ENCODE measurements at regions not wholly inside any gene's neighbourhood (a gene's known extent, or its start where the extent isn't known, plus 50 kb on each side); places are given as distances from the start of the nearest gene placed in this dataset.

GRCh38 chr7:46175221-46175620, 254.1 kb upstream of the IGFBP3 start:
- H2AK9ac ChIP-seq (replicated peaks; ENCODE audit: low read depth, low read length, poor library complexity): no peak overlapping the region
- H3K9me3 ChIP-seq (ENCODE audit: control insufficient read depth, insufficient read depth, low read length): no peaks in the 10 kb centered on the region
- no TSS peak for BruUV-seq (replicated peaks)
- no peak overlapping the region for H2BK5ac ChIP-seq (ENCODE audit: low read depth, low read length, poor library complexity, severe bottlenecking)
- CTCF ChIA-PET: no interaction called here
- 89% methylated on average over 1 of the region's 5 CpGs; no CpG with 5 or more reads in 1 of the 2 experiments for WGBS, 2 experiments (ENCODE audit: extremely low coverage in 2 of 2, insufficient read length in 1 of 2)
- no peak overlapping the region; the same call in 1 of the 2 replicates for H4K91ac ChIP-seq (ENCODE audit: insufficient read depth, low read depth, low read length)
- no peak overlapping the region for H3K23ac ChIP-seq (ENCODE audit: low read depth, low read length)
- dilution Hi-C loops (cut with HindIII; ENCODE audit: low sequenced_read_pairs, unreplicated experiment): no loop called here
- H3K9me1 ChIP-seq (ENCODE audit: insufficient read depth, low read length): peaks cover 20% of the 10 kb centered on the region
- no peak overlapping the region for H4K5ac ChIP-seq (ENCODE audit: low read depth, low read length)
- intact Hi-C loops (cut with micrococcal nuclease): no loop called here
- in situ Hi-C loops (cut with MboI; ENCODE audit: low sequenced_read_pairs): no loop called here
- H3K18ac ChIP-seq (ENCODE audit: low read depth, low read length): no peak overlapping the region
- H2AK5ac ChIP-seq (ENCODE audit: low read depth, low read length): peak overlapping the region; percentile 8; the same call in 1 of the 2 replicates
- no peak for DNase-seq
- H3K14ac ChIP-seq (replicated peaks; ENCODE audit: low read depth, low read length): no peak overlapping the region; the same call in 1 of the 2 replicates
- peak overlapping the region; percentile 14; the same call in 1 of the 2 replicates for H2BK20ac ChIP-seq (ENCODE audit: low read depth, low read length)
- H3K56ac ChIP-seq (ENCODE audit: extremely low read depth, insufficient read depth, low read length): no peak overlapping the region
- peak overlapping the region; percentile 43; the same call in 1 of the 2 replicates for H3K4ac ChIP-seq (ENCODE audit: low read depth, low read length)
- TF ChIP-seq NFE2L2 (IDR thresholded peaks at IDR 0.05; ENCODE audit: low read depth, low read length) (no peak), USF2 (IDR thresholded peaks at IDR 0.05; ENCODE audit: low read depth, low read length) (no peak), MAZ (IDR thresholded peaks at IDR 0.05; ENCODE audit: borderline replicate concordance, low read depth, low read length) (no peak), SMC3 (IDR thresholded peaks at IDR 0.05; ENCODE audit: low read depth, low read length) (no peak), ELK1 (IDR thresholded peaks at IDR 0.05; ENCODE audit: borderline replicate concordance, low read depth, low read length) (no peak), CTCF (conservative IDR thresholded peaks at IDR 0.05; ENCODE audit: low read depth, low read length) (no peak), FOS (IDR thresholded peaks at IDR 0.05; ENCODE audit: low read depth, low read length) (no peak), RCOR1 (IDR thresholded peaks at IDR 0.05; ENCODE audit: insufficient replicate concordance, low read length) (no peak)
- peak overlapping the region; percentile 53; the same call in 1 of the 3 replicates for H2BK15ac ChIP-seq (ENCODE audit: low read depth, low read length)
- H3K27ac ChIP-seq (ENCODE audit: insufficient read depth, low read length): no peak overlapping the region
- no peak overlapping the region for H3K4me3 ChIP-seq (ENCODE audit: insufficient read depth, low read depth, low read length)
- H3K9ac ChIP-seq (ENCODE audit: low read depth, low read length): no peak overlapping the region
- H3K27me3 ChIP-seq (ENCODE audit: control insufficient read depth, insufficient read depth, low read length): no peaks in the 10 kb centered on the region
- H4K8ac ChIP-seq (ENCODE audit: low read depth in 2 of 2, low read length in 2 of 2): no peak overlapping the region
- no peaks in the 10 kb centered on the region for H3K36me3 ChIP-seq (ENCODE audit: control insufficient read depth, insufficient read depth, low read length)
- peaks cover 16% of the 10 kb centered on the region for H3K4me1 ChIP-seq (ENCODE audit: control insufficient read depth, insufficient read depth, low read length)
- H2BK120ac ChIP-seq (ENCODE audit: low read depth, low read length): peak overlapping the region; percentile 4; the same call in 1 of the 2 replicates
- ATAC-seq (ENCODE audit: low read depth): no peak
- peak overlapping the region; percentile 4 for H2AFZ ChIP-seq (replicated peaks; ENCODE audit: low read length, poor library complexity)
- no peak overlapping the region for H3K4me2 ChIP-seq (ENCODE audit: low read depth, low read length)
- no peaks in the 10 kb centered on the region for H4K20me1 ChIP-seq (ENCODE audit: insufficient read depth, low read length)
- POLR2A ChIA-PET (ENCODE audit: unreplicated experiment): no interaction called here
- H3K79me1 ChIP-seq (ENCODE audit: low read depth in 1 of 2, low read length in 2 of 2): no peaks in the 10 kb centered on the region

Data from IMR-90 (cell line).